KMS-11 (cell line): ENCODE measurements at regions not wholly inside any gene's neighbourhood (a gene's known extent, or its start where the extent isn't known, plus 50 kb on each side); places are given as distances from the start of the nearest gene placed in this dataset.

Source experiments
- H2AFZ ChIP-seq: fragments of 200-600 bp; sonication (generic); 2 replicates; pipeline ENCODE4 v1.6.1; 2016; ENCODE audit warnings: antibody characterized with exemption, mixed run types, low read depth
- H3K27ac ChIP-seq: fragments of 200-600 bp; sonication (generic); 2 replicates; pipeline ENCODE4 v1.6.1; 2016; ENCODE audit warnings: mild to moderate bottlenecking, mixed run types
- H3K27me3 ChIP-seq: fragments of 200-600 bp; sonication (generic); 2 replicates; pipeline ENCODE4 v1.6.1; 2017; ENCODE audit warnings: mild to moderate bottlenecking, low read depth, mixed run types, moderate library complexity; ENCODE audit not compliant: insufficient read depth
- H3K36me3 ChIP-seq: fragments of 200-600 bp; sonication (generic); 2 replicates; pipeline ENCODE4 v1.6.1; 2017; ENCODE audit warnings: mild to moderate bottlenecking, mixed run types; ENCODE audit not compliant: insufficient read depth
- H3K4me1 ChIP-seq: fragments of 200-600 bp; sonication (generic); 2 replicates; pipeline ENCODE4 v1.6.1; 2016; ENCODE audit warnings: mild to moderate bottlenecking, low read depth, mixed run types; ENCODE audit not compliant: poor library complexity, severe bottlenecking
- H3K4me2 ChIP-seq: fragments of 200-600 bp; sonication (generic); 2 replicates; pipeline ENCODE4 v1.7.0; 2016; ENCODE audit warnings: mild to moderate bottlenecking, mixed run types
- H3K4me3 ChIP-seq: fragments of 200-600 bp; sonication (generic); IDR thresholded peaks from 2 replicates; pipeline ENCODE4 v1.6.1; 2017; ENCODE audit warnings: low read depth, low read length, mixed read lengths; ENCODE audit not compliant: insufficient read depth
- H3K79me2 ChIP-seq: fragments of 200-600 bp; sonication (generic); 2 replicates; pipeline ENCODE4 v1.6.1; 2016; ENCODE audit warnings: low read depth, mixed run types; ENCODE audit not compliant: insufficient read depth
- H3K9ac ChIP-seq: fragments of 200-600 bp; sonication (generic); 2 replicates; pipeline ENCODE4 v1.6.1; 2016; ENCODE audit warnings: mild to moderate bottlenecking, mixed run types
- H4K20me1 ChIP-seq: fragments of 200-600 bp; sonication (generic); 2 replicates; pipeline ENCODE4 v1.6.1; 2016; ENCODE audit warnings: mild to moderate bottlenecking, mixed run types; ENCODE audit not compliant: insufficient read depth
- TF ChIP-seq, protein P1 (sequence below): fragments of 200-600 bp; sonication (generic); conservative IDR thresholded peaks from 2 replicates; pipeline ENCODE4 v1.6.1; 2017; ENCODE audit warnings: low read depth, mild to moderate bottlenecking, antibody characterized with exemption, low read length, moderate library complexity, mixed read lengths

DNA sequence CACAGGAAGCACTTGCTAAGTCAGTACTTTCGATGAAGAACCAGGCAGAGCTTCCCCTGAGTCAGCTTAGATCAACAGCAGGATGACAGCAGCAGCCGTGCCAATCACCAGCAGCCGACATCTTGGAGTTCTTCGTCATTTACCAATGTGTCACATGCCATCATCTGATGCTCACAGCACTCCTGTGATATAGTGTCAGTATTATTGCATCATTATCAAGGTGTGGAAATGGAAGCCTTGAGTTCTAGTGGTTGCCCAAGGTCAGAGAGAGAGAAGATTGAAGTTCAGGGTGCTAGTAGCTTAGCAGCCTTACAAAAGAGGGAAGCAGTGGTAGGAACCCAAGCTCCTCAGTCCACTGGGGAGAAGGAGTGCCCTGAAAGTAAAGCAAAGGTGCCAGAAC is 331.5 kb downstream of the ZNF536 start:
- no peaks in the 10 kb centered on the region for H3K79me2 ChIP-seq
- H3K36me3 ChIP-seq: no peaks in the 10 kb centered on the region
- no peak overlapping the region for H3K4me2 ChIP-seq
- H3K27me3 ChIP-seq: no peaks in the 10 kb centered on the region
- H3K4me1 ChIP-seq: no peaks in the 10 kb centered on the region
- TF ChIP-seq, protein P1, sequence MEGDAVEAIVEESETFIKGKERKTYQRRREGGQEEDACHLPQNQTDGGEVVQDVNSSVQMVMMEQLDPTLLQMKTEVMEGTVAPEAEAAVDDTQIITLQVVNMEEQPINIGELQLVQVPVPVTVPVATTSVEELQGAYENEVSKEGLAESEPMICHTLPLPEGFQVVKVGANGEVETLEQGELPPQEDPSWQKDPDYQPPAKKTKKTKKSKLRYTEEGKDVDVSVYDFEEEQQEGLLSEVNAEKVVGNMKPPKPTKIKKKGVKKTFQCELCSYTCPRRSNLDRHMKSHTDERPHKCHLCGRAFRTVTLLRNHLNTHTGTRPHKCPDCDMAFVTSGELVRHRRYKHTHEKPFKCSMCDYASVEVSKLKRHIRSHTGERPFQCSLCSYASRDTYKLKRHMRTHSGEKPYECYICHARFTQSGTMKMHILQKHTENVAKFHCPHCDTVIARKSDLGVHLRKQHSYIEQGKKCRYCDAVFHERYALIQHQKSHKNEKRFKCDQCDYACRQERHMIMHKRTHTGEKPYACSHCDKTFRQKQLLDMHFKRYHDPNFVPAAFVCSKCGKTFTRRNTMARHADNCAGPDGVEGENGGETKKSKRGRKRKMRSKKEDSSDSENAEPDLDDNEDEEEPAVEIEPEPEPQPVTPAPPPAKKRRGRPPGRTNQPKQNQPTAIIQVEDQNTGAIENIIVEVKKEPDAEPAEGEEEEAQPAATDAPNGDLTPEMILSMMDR: no peak
- no peaks in the 10 kb centered on the region for H4K20me1 ChIP-seq
- 0 out of 2 replicates have a peak overlapping the region, but pooled peaks have one; percentile 4 for H2AFZ ChIP-seq
- H3K27ac ChIP-seq: no peak overlapping the region
- no peak overlapping the region for H3K4me3 ChIP-seq
- no peak overlapping the region for H3K9ac ChIP-seq

DNA sequence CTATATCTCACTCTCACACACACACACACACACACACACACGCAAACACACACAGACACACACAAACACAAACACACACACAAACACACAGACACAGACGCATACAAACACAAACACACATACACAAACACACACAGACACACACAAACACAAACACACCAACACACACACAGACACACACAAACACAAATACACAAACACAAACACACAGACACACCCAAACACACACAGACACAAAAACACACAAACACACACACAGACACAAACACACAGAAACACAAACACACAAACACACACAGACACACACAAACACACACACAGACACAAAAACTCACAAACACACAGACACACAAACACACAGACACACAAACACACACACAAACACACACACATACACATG is 329.0 kb downstream of the ZNF536 start:
- TF ChIP-seq, protein P1: no peak
- Histone ChIP-seq H3K4me1 (no peaks in the 10 kb centered on the region), H3K27ac (no peak overlapping the region), H3K27me3 (no peaks in the 10 kb centered on the region), H4K20me1 (no peaks in the 10 kb centered on the region), H3K4me2 (no peak overlapping the region), H3K79me2 (no peaks in the 10 kb centered on the region), H3K4me3 (no peak overlapping the region), H3K9ac (no peak overlapping the region), H3K36me3 (no peaks in the 10 kb centered on the region), H2AFZ (no peak overlapping the region)

DNA sequence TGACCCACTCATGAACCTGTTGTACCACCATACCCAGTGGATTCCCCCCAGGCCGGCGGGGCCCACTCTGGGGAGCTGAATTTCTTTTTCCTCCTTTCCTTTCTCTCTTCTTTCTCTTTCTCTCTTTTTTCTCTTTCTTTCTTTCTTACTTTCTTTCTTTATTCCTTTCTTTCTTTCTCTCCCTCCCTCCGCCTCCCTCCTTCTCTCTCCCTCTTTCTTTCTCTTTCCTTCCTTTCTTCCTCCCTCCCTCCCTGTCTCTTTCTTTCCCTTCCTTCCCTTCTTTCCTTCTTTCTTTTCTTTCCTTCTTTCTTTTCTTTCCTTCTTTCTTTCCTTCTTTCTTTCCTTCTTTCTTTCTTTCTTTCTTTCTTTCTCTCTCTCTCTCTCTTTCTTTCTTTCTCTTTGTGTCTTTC is 327.7 kb downstream of the ZNF536 start:
- Histone ChIP-seq H3K4me2 (no peak overlapping the region), H3K4me3 (no peak overlapping the region), H4K20me1 (no peaks in the 10 kb centered on the region), H3K79me2 (no peaks in the 10 kb centered on the region), H3K36me3 (no peaks in the 10 kb centered on the region), H3K27me3 (no peaks in the 10 kb centered on the region), H3K27ac (no peak overlapping the region), H3K4me1 (no peaks in the 10 kb centered on the region), H3K9ac (no peak overlapping the region), H2AFZ (no peak overlapping the region)
- TF ChIP-seq, protein P1: no peak

DNA sequence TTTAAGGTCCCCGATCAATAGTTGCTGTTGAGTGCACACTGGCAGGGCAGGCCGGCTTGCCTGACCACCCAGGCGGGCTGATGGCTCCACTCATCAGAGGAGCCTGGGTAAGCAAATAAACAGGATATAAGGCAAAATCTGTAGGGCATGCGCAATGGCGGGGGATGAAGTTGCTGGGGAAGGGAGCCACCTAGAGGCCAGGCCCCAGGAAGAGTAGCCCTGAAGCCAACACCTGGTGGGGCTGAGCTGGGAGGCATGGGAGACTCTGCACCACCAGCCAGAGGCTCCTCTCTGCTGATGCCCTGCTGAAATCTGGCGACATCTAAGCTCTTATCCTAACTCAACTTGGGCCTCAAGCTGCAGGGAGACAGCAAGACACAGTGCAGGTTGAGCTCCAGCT is 324.3 kb downstream of the ZNF536 start:
- Histone ChIP-seq H3K4me1 (no peaks in the 10 kb centered on the region), H3K79me2 (no peaks in the 10 kb centered on the region), H4K20me1 (no peaks in the 10 kb centered on the region), H3K27ac (no peak overlapping the region), H3K9ac (no peak overlapping the region), H3K4me3 (no peak overlapping the region), H2AFZ (no peak overlapping the region), H3K27me3 (no peaks in the 10 kb centered on the region), H3K36me3 (no peaks in the 10 kb centered on the region), H3K4me2 (no peak overlapping the region)
- TF ChIP-seq, protein P1: no peak
